Sigmoid colon (tissue), 6 donors: ENCODE measurements at regions not wholly inside any gene's neighbourhood (a gene's known extent, or its start where the extent isn't known, plus 50 kb on each side); places are given as distances from the start of the nearest gene placed in this dataset.

ENCODE experiments used
- DNase-seq: peaks from one replicate; pipeline ENCODE4 v3.0.0-alpha.2; 2019
- H3K27ac ChIP-seq, 4 donors: fragments of 200-600 bp; sonication (generic); one replicate each; pipeline ENCODE4 v1.5.1; 2016 to 2019; ENCODE audit warnings: mild to moderate bottlenecking in 1 of 4
- H3K27me3 ChIP-seq, 3 donors: fragments of 200-600 bp; sonication (generic); one replicate each; pipeline ENCODE4 v1.5.1; 2019; ENCODE audit warnings: mild to moderate bottlenecking in 1 of 3
- H3K36me3 ChIP-seq, 4 donors: fragments of 200-600 bp; sonication (generic); one replicate each; pipeline ENCODE4 v1.5.1; 2016 to 2019
- H3K4me1 ChIP-seq, 4 donors: fragments of 200-600 bp; sonication (generic); one replicate each; pipeline ENCODE4 v1.5.1; 2017 to 2019
- H3K4me3 ChIP-seq, 4 donors: fragments of 200-600 bp; sonication (generic); one replicate each; pipeline ENCODE4 v1.5.1; 2017 to 2019; ENCODE audit warnings: mild to moderate bottlenecking in 2 of 4, moderate library complexity in 1 of 4
- H3K9me3 ChIP-seq, 4 donors: fragments of 200-600 bp in 3 of 4; sonication (generic) in 3 of 4; one replicate each; pipeline versions ENCODE4 v1.5.1 to v1.6.1; 2013 to 2019
- EP300 ChIP-seq, 4 donors: sonication (generic); formaldehyde crosslinking; IDR thresholded peaks; one replicate each; pipeline ENCODE4 v1.6.1; 2017; ENCODE audit warnings: antibody characterized with exemption in 4 of 4
- POLR2A ChIP-seq, 2 donors: fragments of 450-650 bp; IDR thresholded peaks; one replicate each; pipeline ENCODE4 v1.6.1; 2016; ENCODE audit warnings: antibody characterized with exemption in 2 of 2, mild to moderate bottlenecking in 2 of 2, moderate library complexity in 2 of 2
- POLR2AphosphoS5 ChIP-seq, 4 donors: sonication (generic); formaldehyde crosslinking; IDR thresholded peaks; one replicate each; pipeline ENCODE4 v1.6.1; 2017; ENCODE audit warnings: antibody characterized with exemption in 4 of 4
- WGBS, 2 donors: extraction: QIAGEN DNeasy Blood & Tissue Kit; methylation state at CpG; one replicate each; pipeline ENCODE4 v1.1.7; 2013; 5-methylcytosine and 5-hydroxymethylcytosine counted together
- intact Hi-C: fragments of 100-400 bp; cut with DNase I; formaldehyde crosslinking; loops from one replicate; pipeline ENCODE4 v1.15.1; 2023
- TF ChIP-seq, protein P1 (sequence below), 4 experiments: fragments of 450-650 bp in 3 of 4; fragments of 200-600 bp in 1 of 4; IDR thresholded peaks; one replicate each; pipeline ENCODE4 v1.5.1; 2016 to 2019; ENCODE audit warnings: antibody characterized with exemption in 4 of 4, mild to moderate bottlenecking in 3 of 4, moderate library complexity in 2 of 4
- donor health status: healthy with polysubstance abuse.
- donor health status: healthy.

- no peaks in the 10 kb centered on the region for H3K4me1 ChIP-seq
- TF ChIP-seq POLR2A (IDR thresholded peaks at IDR 0.05) (no peak), POLR2AphosphoS5 (IDR thresholded peaks at IDR 0.05) (no peak), EP300 (IDR thresholded peaks at IDR 0.05) (no peak)
- TF ChIP-seq, protein P1, sequence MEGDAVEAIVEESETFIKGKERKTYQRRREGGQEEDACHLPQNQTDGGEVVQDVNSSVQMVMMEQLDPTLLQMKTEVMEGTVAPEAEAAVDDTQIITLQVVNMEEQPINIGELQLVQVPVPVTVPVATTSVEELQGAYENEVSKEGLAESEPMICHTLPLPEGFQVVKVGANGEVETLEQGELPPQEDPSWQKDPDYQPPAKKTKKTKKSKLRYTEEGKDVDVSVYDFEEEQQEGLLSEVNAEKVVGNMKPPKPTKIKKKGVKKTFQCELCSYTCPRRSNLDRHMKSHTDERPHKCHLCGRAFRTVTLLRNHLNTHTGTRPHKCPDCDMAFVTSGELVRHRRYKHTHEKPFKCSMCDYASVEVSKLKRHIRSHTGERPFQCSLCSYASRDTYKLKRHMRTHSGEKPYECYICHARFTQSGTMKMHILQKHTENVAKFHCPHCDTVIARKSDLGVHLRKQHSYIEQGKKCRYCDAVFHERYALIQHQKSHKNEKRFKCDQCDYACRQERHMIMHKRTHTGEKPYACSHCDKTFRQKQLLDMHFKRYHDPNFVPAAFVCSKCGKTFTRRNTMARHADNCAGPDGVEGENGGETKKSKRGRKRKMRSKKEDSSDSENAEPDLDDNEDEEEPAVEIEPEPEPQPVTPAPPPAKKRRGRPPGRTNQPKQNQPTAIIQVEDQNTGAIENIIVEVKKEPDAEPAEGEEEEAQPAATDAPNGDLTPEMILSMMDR (IDR thresholded peaks at IDR 0.05), result no peak
- no peaks in the 10 kb centered on the region for H3K9me3 ChIP-seq
- intact Hi-C loops, result no loop called here
- no peak for DNase-seq
- WGBS, 2 donors, result 91 to 96% methylated on average over 3 of the region's 3 CpGs
- no peaks in the 10 kb centered on the region for H3K36me3 ChIP-seq
- H3K27ac ChIP-seq, result no peak overlapping the region
- H3K4me3 ChIP-seq, result no peak overlapping the region
- H3K27me3 ChIP-seq, result no peaks in the 10 kb centered on the region
These were observed 120.0 kb upstream of the SERPIND1 start for GRCh38 chr22:20653795-20654342.

- DNase-seq, result no peak
- H3K36me3 ChIP-seq, result no peaks in the 10 kb centered on the region
- no peak overlapping the region for H3K4me3 ChIP-seq
- no peak for TF ChIP-seq POLR2A (IDR thresholded peaks at IDR 0.05)
- TF ChIP-seq, protein P1 (IDR thresholded peaks at IDR 0.05), result no peak
- intact Hi-C loops, result no loop called here
- no peaks in the 10 kb centered on the region for H3K27me3 ChIP-seq
- WGBS, 2 donors, result 90 to 92% methylated on average over 20 of the region's 20 CpGs
- no peaks in the 10 kb centered on the region for H3K9me3 ChIP-seq
- no peak overlapping the region for H3K27ac ChIP-seq
- H3K4me1 ChIP-seq, result no peaks in the 10 kb centered on the region
These were observed 119.3 kb upstream of the SERPIND1 start for GRCh38 chr22:20654343-20655208.

DNA sequence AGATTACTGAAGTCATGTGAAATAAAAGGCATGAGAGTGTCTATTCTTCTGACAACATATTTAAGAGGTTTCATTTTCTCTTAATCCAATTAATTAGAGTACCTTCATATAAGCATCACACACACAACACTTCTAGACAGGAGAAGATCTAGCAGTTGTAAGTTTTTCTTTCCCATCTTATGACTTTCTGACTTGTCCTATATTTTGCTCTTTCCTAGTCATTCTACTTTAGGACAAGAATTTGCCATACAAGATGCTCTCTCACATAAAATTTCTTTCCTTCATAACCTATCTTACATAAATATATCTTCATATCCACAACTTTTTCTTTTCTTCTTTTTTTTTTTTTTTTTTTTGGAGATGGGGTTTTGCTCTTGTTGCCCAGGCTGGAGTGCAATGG lies 118.3 kb upstream of the SERPIND1 start:
- intact Hi-C loops, result no loop called here

GRCh38 chr22:20656516-20656901 lies 117.4 kb upstream of the SERPIND1 start:
- H3K4me3 ChIP-seq, result no peak overlapping the region
- intact Hi-C loops, result no loop called here
- no peaks in the 10 kb centered on the region for H3K27me3 ChIP-seq
- H3K9me3 ChIP-seq, result no peaks in the 10 kb centered on the region
- H3K4me1 ChIP-seq, result no peaks in the 10 kb centered on the region
- TF ChIP-seq, protein P1 (IDR thresholded peaks at IDR 0.05), result no peak
- no peak for TF ChIP-seq EP300 (IDR thresholded peaks at IDR 0.05)
- no peak for TF ChIP-seq POLR2AphosphoS5 (IDR thresholded peaks at IDR 0.05)
- no peak for TF ChIP-seq POLR2A (IDR thresholded peaks at IDR 0.05)
- DNase-seq, result peak; percentile 13
- no peaks in the 10 kb centered on the region for H3K36me3 ChIP-seq
- 91 to 96% methylated on average over 12 of the region's 12 CpGs for WGBS, 2 donors
- H3K27ac ChIP-seq, result no peak overlapping the region

More for the DNA sequence above, 118.3 kb upstream of the SERPIND1 start:
- Histone ChIP-seq H3K27ac (no peak overlapping the region), H3K36me3 (no peaks in the 10 kb centered on the region), H3K9me3 (no peaks in the 10 kb centered on the region), H3K4me3 (no peak overlapping the region), H3K4me1 (no peaks in the 10 kb centered on the region), H3K27me3 (no peaks in the 10 kb centered on the region)
- no peak for DNase-seq
- no peak for TF ChIP-seq POLR2A (IDR thresholded peaks at IDR 0.05)
- TF ChIP-seq, protein P1 (IDR thresholded peaks at IDR 0.05), result no peak
